NCI-H146 treated with DMSO at 0.1 percent for 48 hours (cell line): ENCODE measurements at regions not wholly inside any gene's neighbourhood (a gene's known extent, or its start where the extent isn't known, plus 50 kb on each side); places are given as distances from the start of the nearest gene placed in this dataset.

Experiments
- DNase-seq: peaks from one replicate; lab custom pipeline; 2025; ENCODE audit not compliant: unreplicated experiment; lab: John Stamatoyannopoulos, UW

DNA sequence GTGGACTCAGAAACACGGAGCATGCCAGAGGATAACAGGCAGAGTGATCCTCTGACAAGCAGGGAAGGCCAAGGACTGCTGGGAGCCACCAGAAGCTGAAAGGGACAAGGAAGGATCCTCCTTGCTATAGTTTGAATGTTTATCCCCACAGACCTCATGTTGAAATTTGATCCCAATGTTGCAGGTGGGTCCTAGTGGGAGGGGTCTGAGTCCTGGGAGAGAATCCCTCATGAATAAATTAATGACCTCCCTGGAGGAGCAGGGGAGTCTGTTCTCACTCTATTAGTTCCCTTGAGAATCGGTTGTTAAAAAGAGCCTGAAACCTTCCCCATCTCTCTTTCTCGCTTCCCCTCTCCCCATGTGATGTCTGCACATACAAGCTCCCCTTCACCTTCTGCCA lies 124.4 kb downstream of the FBXO15 start:
- no peak for DNase-seq

- peak; percentile 19 for DNase-seq
These were observed 127.8 kb downstream of the FBXO15 start for GRCh38 chr18:74019864-74020263.

DNA sequence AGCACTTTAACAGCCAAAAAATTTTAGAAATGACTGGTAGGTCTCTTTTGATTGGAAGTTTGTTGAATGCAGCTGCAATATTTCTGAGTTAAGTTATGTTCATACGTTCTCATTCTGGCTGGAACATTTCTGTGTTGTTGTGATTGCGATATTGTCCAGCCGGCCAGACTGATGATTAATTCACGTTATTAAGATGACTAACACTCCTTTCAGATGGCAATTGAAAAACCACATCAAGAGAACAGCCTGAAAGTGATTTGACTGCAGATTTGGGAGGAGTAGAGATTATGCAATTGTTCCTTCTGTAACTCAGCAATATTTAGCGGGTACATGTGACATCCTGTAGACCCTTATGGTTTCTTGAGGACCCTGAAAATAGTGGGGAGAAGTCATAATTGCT lies 133.7 kb downstream of the FBXO15 start:
- no peak for DNase-seq

GRCh38 chr18:74012954-74013630 lies 134.5 kb downstream of the FBXO15 start:
- no peak for DNase-seq

DNA sequence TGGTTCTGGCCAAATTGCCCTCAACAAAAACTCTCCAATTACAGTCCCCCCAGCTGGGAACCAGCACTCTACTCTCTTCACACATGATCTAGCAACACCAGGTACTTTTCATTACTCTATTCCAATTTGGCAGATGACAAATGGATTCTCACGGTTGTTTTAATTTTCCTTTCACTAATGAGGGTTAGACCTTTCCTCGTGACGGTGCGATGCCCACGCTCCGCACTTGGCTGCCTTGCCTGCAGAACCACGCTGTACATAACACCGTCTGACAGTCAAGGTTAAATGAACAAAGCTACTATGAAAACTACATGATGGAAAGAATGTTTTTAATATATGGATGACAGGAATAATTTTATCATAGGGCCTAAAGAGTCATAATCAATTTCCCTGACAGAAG lies 141.5 kb downstream of the FBXO15 start:
- DNase-seq, result no peak

- no peak for DNase-seq
These were observed 142.1 kb downstream of the FBXO15 start for GRCh38 chr18:74005320-74006109.

- DNase-seq, result no peak
These were observed 155.2 kb downstream of the FBXO15 start for GRCh38 chr18:73992242-73993022.

DNA sequence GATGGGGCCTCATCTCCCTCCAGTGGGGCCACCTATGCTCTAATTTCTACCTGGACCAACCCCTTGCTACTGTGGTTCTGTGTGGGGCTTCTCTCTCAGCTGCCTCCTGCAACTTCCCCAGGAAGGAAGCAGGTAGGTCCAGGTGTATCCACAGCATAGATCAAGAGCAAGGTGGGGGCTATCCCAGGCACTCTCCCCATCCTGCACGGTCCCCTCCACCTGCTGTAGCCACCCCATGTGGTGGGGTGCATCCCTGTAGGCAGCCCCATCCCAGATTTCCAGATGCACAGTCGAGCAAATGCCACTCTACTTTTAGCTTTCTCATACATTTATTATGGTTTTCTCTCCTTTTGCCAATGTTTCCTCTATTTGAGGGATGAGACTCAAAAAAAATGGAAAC lies 156.1 kb downstream of the FBXO15 start:
- no peak for DNase-seq

GRCh38 chr18:73990258-73990657 lies 157.4 kb downstream of the FBXO15 start:
- DNase-seq, result no peak

- DNase-seq, result no peak
These were observed 160.2 kb downstream of the FBXO15 start for GRCh38 chr18:73987247-73987980.

- no peak for DNase-seq
These were observed 160.9 kb downstream of the FBXO15 start for GRCh38 chr18:73986711-73987110.

DNA sequence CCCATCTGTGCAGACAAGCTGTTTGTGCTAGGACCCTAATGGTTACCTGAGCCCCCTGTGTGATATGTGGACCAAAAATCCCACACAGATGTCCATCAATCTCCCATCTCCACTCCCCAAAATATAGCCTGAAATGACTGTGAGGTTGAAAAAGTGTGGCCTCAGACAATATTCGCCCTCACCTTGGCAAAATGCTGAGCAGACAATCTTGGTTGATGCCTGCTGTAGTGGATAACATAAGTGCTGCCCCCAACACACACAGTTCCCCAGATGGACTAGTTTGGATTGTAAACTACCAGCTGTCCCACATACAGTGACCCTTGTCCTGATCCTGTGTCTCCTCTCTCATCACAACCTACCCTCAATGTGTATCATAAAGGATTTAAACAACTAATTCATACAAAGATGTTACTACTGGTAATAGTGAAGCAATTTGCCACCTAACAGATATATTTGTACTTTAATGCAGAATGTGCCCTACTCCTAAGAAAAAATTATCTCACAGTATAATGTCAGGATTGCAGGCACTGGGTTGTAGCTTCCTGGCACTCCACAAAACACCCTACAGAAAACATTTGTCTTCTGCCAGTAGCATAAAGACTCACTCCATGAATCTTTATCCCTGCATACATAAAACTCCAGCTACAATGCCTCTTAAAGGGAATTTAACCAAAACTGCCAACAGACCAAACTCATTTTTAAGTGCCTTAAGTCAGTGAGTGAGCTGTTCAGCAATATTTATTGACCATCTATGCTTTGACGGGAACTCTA lies 161.6 kb downstream of the FBXO15 start:
- DNase-seq, result no peak

DNA sequence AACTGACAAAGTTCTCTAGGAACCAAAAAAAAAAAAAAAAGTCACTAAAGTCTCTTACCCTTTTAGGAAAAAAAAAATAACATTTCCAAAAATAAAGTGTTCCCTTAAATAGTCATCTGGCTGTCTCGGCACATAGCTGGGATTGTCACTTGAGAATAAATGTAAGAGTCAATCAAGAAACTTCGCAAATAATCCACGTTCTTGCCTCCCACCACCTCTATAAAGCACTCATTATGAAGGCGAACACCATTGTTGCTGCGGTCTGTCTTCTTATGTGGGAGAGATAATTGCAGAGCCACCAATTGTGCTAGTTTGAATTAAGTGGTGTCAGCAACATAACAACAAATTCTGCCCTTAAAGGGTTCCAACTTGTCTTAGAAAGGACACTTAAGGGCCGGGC lies 163.7 kb downstream of the FBXO15 start:
- DNase-seq, result no peak

DNA sequence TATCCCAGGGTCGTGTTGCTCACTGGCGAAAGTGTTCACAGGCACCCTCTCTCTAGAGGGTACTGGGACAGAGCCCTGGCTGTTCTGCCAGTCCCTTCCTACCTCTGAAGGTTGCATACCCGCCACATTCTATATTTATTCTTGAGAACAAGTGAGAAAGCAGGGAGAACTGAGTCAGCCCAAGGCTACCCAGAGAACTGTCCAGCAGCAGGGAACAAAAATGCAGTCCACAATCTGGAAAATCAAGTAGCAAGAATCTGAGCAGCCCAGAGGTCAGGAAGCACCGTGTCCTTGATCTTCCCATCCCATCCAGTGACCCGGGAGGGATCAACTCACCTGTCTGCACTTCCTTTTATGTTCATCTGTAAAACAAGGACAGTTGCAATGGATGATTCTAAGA lies 164.1 kb downstream of the FBXO15 start:
- no peak for DNase-seq

- no peak for DNase-seq
These were observed 165.8 kb downstream of the FBXO15 start for GRCh38 chr18:73981796-73982195.

- DNase-seq, result peak; percentile 38
These were observed 167.2 kb downstream of the FBXO15 start for GRCh38 chr18:73980289-73980979.

- no peak for DNase-seq
These were observed 167.9 kb downstream of the FBXO15 start for GRCh38 chr18:73979742-73980141.

- DNase-seq, result no peak
These were observed 171.2 kb downstream of the FBXO15 start for GRCh38 chr18:73976433-73976832.

DNA sequence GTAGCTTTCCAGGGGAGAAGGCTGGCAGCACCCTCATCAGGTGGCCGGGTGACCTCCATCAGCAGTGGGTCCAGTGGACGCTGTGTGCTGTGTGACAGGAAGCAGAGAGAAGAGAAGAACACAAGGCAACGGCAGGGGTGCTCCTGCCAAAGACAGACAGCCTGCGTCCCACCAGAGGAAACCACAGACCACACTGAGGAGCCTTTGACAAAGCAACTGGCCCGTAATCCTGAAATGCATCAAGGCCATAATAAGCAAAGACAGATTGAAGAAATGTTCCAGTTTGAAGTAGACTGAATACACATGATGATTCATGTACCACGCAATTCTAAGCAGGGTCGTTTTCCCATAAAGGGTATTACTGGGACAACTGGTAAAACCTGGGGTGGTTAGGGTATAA lies 172.4 kb downstream of the FBXO15 start:
- DNase-seq, result no peak

- no peak for DNase-seq
These were observed 173.7 kb downstream of the FBXO15 start for GRCh38 chr18:73973972-73974371.
